NCI-H146 treated with DMSO at 0.1 percent for 48 hours (cell line): ENCODE measurements at regions not wholly inside any gene's neighbourhood (a gene's known extent, or its start where the extent isn't known, plus 50 kb on each side); places are given as distances from the start of the nearest gene placed in this dataset.

Source experiments
- DNase-seq: peaks from one replicate; lab custom pipeline; 2025; ENCODE audit not compliant: unreplicated experiment; lab: John Stamatoyannopoulos, UW

DNA sequence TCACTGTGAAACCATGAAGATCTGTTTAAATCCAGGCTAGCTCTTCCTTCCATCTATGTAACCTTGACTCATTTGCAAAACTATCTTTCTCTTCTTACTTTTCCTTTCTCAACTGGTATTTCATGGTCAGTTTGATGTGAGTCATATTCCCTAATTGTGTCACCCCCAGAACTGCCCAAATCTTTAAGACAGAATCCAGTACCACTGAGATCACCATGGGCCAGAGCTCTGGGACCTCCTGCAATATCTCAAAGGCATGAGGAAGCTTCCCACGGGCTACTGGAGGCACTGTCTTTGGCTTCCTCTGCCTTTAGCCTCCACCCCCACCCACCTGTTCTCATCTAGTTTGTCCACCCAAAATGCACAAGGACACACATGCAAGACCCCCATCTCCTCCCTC, 274.4 kb upstream of the FMN2 start:
- DNase-seq: no peak

- no peak for DNase-seq
Observed at GRCh38 chr1:239817801-239818200, 273.9 kb upstream of the FMN2 start.

- no peak for DNase-seq
Observed at GRCh38 chr1:239819096-239819495, 272.6 kb upstream of the FMN2 start.

- DNase-seq: no peak
Observed at GRCh38 chr1:239819756-239820250, 271.9 kb upstream of the FMN2 start.

DNA sequence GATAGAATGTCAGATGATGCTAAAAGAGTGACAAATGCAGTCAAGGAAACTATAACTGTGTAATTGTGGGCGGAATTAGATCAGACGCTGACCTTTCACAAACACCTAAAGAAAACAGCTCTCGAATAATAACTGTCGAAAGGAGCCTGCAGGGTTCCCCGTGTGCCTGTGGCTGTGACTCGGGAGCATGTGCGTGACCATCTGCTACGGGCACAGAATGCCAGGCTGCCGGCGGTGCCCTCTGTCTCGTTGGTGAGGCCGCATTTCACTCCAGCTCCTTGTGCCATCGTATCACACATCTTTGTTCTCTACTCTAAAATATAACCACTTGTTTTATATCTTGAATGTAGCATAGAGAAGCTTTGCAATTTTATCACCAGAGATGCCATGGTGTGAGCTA, 267.8 kb upstream of the FMN2 start:
- no peak for DNase-seq

GRCh38 chr1:239826211-239826610, 265.5 kb upstream of the FMN2 start:
- no peak for DNase-seq

DNA sequence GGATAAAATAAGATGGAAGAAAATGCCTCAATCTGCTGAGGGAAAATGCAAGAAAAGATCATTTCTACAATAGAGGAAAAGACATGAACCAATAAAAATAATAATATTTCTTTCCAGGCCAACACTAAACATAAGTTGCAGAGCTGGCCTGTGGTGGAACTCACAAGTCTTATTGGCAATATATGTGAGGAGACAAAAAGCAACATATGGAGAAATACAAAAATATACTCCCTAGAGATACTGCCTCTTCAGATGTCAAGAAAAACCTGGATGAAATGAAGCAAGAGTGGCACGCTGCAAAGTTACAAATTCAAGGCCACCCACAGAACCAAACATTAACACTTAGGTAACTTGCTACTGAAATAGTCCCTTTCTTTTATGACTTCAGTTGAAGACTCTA, 264.9 kb upstream of the FMN2 start:
- no peak for DNase-seq

- DNase-seq: no peak
Observed at GRCh38 chr1:239829535-239829934, 262.1 kb upstream of the FMN2 start.

GRCh38 chr1:239831577-239832355, 259.9 kb upstream of the FMN2 start:
- no peak for DNase-seq

DNA sequence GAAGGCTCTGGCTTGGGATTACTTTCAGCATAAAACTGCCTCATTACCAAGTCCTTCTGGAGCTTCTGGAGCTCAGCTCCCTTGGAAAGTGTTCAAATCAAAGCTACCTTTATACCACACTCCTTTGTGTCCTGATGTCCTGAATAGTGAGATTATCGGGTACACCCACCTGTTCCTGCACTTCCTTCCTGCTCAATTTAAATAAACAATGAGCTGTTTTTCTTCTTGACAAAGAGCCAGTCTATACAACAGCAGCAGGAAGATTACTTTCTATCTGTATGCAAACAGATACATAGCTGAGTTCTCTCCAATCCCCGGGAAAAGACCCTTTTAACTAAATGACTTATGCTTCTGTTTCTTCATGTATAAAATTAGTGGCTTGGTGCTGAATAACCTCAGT, 258.0 kb upstream of the FMN2 start:
- DNase-seq: peak; percentile 8

DNA sequence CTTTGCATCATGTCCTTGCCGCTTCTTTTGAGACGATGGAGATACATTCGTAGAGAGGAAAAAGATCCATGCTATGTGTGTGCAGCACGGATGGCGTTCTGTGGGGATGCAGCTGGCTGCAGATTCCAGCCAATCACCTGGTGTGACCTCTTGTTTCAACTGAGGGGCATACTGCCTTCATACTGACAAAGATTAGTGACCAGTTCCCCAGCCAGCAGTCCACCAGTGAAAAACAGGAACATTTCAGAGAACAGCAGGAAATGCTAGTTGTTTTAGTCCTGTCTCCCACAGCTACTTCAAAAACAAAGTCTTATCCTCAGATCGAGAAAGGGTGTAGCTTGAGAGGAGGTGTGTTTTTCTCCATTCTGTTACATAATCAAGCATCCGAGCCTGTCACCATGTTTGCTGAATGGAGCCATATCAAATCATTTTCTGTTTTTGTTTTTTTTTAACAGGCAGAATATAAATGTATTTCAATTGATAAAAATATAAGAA, 255.7 kb upstream of the FMN2 start:
- DNase-seq: no peak

GRCh38 chr1:239840336-239840735, 251.3 kb upstream of the FMN2 start:
- no peak for DNase-seq

GRCh38 chr1:239840790-239841189, 250.9 kb upstream of the FMN2 start:
- no peak for DNase-seq

DNA sequence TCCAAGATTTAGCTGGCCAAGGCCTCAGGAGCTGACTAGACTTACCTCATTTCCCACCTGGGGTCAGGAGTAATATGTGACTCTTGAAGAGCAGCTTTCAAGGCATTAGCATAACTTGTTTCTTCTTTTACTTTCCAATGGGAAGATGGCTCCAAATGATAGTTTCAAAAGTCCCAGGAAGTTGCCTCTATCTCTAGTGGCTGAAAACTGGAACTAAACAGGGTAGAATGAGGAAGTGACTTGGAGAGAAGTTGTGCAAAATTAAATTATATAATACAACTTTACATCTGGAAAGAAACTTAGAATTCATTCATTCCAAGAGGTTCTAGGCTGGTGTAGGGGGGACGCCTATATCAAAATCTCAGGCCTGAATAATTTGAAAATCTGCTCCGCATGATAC, 250.1 kb upstream of the FMN2 start:
- DNase-seq: no peak

- no peak for DNase-seq
Observed at GRCh38 chr1:239843541-239843940, 248.1 kb upstream of the FMN2 start.

DNA sequence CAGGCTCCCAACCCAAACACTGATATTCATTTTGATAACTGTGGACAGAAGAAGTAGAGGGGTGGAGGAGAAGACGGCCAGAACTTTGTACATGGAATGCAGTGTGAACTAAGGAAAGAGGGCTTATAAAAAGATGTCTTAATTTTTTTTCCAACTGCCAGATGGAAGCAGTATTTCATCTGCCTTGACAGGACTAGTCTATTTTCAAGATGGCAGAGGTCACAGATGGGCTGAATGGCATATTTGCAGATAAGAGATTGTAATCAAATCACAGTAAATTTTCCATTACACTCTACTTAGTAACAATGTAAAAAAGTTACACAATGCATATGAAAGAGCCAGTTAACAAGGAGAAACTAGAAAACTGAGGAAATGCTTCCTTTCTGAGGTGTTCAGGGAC, 246.8 kb upstream of the FMN2 start:
- DNase-seq: no peak

- no peak for DNase-seq
Observed at GRCh38 chr1:239854922-239855321, 236.8 kb upstream of the FMN2 start.

GRCh38 chr1:239856067-239856466, 235.6 kb upstream of the FMN2 start:
- DNase-seq: no peak

DNA sequence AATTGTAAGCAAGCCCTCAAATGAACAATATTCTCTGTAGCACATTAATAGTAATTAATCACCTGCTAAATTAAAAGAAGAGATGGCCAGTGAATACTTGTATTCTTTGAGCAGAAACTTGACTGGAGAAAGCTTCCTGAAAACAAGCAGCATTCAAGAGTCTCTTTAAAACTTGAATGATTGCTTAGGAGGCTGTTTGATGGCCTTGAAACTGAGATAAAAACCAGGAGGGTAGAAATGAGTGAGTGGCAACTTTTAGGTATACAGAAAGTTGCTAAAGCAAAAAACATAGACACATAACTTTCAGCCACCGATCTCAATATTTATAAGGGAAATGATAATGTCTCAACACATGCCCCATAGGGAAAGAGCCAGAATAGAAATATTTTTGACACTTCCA, 234.8 kb upstream of the FMN2 start:
- DNase-seq: no peak

DNA sequence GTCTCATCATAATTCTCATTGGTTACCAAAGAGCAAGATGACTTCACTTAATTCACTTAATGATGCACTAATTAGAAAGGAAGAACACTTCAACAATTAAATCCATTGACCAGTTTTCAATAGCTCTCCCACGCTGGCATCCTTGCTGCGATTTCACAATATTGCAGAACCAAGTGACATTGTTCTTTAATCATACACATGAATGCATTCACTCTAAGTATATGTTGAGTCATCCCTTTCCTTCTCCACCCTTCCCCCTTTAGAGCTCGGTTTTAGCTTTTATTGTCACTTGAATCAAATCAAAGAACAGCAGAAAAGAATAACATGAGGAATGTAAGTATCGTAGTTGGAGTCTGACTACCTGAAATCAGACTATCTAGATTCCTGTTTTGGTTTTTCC, 233.6 kb upstream of the FMN2 start:
- DNase-seq: peak; percentile 10

DNA sequence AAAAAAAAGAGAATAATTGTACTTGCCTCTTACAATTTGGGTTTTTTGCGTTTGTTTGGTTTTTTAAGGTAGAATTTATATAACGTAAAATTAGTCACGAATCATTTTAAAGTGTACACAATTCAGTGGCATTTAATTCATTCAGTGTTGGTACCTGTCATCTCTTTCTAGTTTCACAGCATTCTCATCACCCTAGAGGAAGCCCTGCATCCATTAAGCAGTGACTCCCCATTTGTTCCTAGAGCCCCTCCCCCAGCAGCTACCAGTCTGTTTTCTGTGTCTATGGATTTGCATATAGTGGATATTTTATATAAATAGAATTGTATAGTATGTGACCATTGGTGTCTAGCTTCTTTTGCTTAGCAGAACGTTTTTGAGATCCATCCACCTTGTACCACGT, 233.2 kb upstream of the FMN2 start:
- no peak for DNase-seq

- no peak for DNase-seq
Observed at GRCh38 chr1:239861985-239862384, 229.7 kb upstream of the FMN2 start.
